ES-I3 (cell line): ENCODE measurements at regions not wholly inside any gene's neighbourhood (a gene's known extent, or its start where the extent isn't known, plus 50 kb on each side); places are given as distances from the start of the nearest gene placed in this dataset.
A peak's percentile ranks its signal among the peaks of the same experiment; 100 is the strongest.

Experiments used
- H3K36me3 ChIP-seq: 2 replicates; pipeline ENCODE4 v1.6.1; 2013; ENCODE audit warnings: mild to moderate bottlenecking, low read length, control low read depth, moderate library complexity; ENCODE audit not compliant: insufficient read depth
- H3K4me1 ChIP-seq: 2 replicates; pipeline ENCODE4 v1.6.1; 2013; ENCODE audit warnings: mild to moderate bottlenecking, control low read depth, low read length; ENCODE audit not compliant: insufficient read depth
- H3K9ac ChIP-seq: 2 replicates; pipeline ENCODE4 v1.6.1; 2013; ENCODE audit warnings: low read depth, mild to moderate bottlenecking, low read length, moderate library complexity
- H3K9me3 ChIP-seq: 2 replicates; pipeline ENCODE4 v1.6.1; 2013; ENCODE audit warnings: mild to moderate bottlenecking, low read length, moderate library complexity; ENCODE audit not compliant: control insufficient read depth, insufficient read depth

DNA sequence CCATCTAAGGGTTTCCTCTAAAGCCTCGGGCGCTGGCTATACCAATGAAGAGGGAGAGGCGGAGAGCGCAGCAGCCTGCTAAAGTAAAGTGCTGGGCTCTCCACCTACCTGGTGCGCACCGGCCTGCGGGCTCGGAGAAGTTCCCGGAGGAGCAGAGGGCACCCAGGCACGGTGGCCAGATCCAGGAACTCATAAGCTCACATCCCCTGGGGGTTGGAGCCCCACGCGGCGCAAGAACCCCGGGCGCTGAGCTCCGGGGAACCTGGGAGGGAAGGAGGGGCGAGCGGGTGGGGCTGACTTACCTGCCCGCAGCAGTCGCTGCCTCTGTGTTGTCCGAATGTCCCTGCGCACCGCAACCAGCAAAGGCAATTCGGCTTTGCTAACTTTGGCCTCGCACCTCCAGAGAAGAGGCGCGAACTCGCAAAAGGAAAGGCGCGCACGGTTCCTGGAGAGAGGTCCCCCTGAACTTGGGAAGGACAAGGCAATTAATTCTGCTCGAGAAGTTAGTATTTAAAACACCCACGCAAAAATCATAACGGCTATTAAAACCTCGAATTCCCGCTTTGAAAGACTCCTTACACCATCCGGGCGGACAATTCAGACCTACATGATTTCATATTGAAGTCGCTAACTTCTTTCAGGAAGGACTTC, 127.6 kb upstream of the C11orf58 start:
- H3K9ac ChIP-seq: peak overlapping the region; percentile 29; the same call in 1 of the 2 replicates
- no peaks in the 10 kb centered on the region for H3K36me3 ChIP-seq
- no peaks in the 10 kb centered on the region; the same call in 1 of the 2 replicates for H3K4me1 ChIP-seq
- no peaks in the 10 kb centered on the region for H3K9me3 ChIP-seq

DNA sequence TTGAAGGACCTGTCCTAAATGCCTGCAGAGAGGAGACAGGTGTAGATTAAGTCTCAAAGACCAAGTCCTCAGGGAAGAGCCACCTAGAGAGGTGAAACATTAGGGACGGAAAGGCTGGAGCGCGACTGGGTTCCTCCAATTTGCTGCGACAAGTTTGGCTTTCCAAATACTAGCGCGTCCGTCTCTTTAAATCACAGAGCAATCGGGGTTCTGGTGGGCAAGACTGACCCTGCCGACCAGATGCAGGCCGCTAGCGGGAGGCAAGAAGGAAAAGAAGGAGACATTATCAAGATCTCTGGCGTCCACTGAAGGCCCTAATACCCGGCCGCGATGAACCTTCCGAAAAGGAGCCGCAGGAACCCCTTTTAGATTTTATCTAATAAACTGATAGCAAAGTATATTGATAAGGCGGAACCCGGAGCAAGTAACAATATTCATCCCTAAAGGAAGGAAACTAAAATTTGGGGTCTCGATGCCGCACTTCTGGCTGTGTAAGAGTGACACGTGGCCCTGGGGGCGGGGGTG, 128.2 kb upstream of the C11orf58 start:
- Histone ChIP-seq H3K4me1 (no peaks in the 10 kb centered on the region; the same call in 1 of the 2 replicates), H3K9me3 (no peaks in the 10 kb centered on the region), H3K36me3 (no peaks in the 10 kb centered on the region), H3K9ac (no peak overlapping the region; the same call in 1 of the 2 replicates)

DNA sequence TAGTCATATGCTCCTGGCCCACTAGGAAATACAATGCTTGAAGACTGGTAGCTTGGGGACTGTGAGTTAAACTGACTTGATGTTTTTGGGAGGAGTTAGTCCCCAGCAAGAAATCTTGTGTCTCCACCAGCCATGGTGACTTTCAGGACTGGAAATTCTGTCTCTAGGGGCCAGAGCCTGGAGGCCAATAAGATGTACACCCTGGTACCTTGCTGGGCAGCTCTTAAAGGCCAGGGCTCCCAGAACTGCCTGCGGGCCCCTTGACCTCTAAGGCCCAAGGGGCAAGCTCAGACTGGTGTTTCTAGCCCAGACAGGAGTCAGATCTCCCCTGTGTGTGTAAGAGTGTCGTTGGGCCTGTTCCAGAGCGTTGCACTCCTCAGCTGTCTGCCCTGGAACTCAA, 128.7 kb upstream of the C11orf58 start:
- no peaks in the 10 kb centered on the region; the same call in 1 of the 2 replicates for H3K4me1 ChIP-seq
- no peaks in the 10 kb centered on the region for H3K9me3 ChIP-seq
- H3K9ac ChIP-seq: no peak overlapping the region
- H3K36me3 ChIP-seq: no peaks in the 10 kb centered on the region

DNA sequence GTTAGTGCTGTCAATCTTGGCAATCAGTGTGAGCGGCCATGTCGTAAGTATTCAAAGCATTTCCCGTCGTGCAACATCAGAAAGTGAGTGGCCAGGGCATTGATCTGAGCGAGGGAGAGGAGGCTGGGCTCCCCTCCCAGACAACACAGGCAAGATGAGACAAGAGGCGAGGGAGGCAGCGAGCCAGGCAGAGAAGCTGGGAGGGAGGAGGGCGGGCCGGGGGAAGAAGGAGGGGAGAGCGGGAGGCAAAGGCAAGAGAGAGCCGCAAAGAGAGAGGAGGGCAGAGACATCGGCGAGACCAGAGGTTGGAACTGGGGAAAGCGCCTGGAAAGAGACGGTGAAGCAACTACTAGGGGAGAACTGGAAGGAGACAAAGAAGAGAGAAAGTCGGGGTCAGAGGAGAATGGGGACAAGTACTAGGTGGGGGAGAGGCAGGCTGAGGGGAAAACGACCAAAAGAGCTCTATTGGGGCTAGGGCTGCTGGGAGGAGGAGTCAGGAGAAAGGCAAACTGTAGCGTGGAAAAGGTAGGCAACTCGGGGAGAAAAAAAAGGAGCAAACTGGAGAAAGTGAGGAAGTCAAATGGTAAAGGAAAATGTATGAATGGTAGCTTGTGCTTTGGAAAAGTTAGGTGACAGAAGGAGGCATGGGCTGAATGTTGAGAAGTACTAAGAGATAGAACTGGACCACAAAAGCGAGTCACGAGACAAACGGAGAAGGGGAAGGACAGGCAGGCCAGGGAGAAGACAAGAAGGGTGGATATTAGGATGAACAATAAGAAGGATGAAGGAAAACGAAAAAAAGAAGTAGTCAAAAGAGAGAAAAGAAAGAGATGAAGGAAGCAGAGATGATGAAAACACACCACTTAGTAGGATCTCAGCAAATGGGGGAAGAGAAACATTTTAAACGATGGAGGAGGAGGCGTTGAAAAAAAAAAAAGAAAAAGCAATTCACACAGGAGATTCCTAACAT, 130.5 kb upstream of the C11orf58 start:
- H3K36me3 ChIP-seq: no peaks in the 10 kb centered on the region
- H3K9ac ChIP-seq: peak overlapping the region; percentile 67; the same call in 1 of the 2 replicates
- H3K4me1 ChIP-seq: no peaks in the 10 kb centered on the region
- H3K9me3 ChIP-seq: no peaks in the 10 kb centered on the region

DNA sequence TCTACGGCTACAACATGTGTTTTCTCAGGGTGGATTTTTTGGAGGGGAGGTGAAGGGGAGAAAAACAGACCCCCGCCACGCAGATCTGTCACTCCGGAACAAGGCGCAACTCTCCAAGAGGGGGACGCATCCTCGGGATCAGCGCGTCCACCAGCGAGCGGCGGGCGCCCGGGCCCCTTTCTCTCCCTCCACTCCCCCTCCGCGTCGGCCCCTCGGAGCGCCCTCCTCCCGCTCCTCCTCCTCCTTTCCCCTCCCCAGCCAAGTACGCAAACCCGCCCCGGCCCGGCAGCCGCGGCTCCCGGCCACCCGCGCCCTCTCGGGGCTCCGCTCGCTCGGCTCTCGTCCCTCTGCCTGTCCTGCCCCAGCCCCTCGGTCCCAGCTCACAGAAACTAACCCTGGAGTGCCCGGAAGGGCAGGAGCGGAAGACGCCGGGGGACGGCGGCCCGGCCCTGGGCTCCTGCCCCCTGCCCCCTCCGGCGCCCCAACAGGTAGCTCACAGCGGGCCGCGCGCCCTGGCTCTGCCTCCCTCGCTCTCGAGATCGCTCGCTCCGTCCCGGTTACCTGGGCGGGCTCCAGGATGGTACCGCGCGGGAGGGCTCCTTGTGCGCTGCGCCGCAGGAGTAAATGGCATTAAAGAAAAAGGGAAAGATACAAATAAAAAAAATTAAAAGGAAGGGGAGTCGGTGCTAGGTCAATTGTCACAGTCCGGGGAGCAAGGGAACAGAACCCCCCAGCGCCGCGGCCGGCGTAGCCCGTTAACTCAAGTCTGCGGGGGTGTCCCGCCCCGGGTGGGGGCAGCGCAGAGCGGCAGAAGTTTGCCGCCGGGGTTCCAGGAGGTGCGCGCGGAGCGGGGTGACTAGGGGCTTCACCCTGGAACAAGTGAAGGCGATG, 131.4 kb upstream of the C11orf58 start:
- H3K36me3 ChIP-seq: no peaks in the 10 kb centered on the region
- H3K4me1 ChIP-seq: no peaks in the 10 kb centered on the region
- H3K9me3 ChIP-seq: no peaks in the 10 kb centered on the region
- H3K9ac ChIP-seq: peak overlapping the region; percentile 67; the same call in 1 of the 2 replicates

DNA sequence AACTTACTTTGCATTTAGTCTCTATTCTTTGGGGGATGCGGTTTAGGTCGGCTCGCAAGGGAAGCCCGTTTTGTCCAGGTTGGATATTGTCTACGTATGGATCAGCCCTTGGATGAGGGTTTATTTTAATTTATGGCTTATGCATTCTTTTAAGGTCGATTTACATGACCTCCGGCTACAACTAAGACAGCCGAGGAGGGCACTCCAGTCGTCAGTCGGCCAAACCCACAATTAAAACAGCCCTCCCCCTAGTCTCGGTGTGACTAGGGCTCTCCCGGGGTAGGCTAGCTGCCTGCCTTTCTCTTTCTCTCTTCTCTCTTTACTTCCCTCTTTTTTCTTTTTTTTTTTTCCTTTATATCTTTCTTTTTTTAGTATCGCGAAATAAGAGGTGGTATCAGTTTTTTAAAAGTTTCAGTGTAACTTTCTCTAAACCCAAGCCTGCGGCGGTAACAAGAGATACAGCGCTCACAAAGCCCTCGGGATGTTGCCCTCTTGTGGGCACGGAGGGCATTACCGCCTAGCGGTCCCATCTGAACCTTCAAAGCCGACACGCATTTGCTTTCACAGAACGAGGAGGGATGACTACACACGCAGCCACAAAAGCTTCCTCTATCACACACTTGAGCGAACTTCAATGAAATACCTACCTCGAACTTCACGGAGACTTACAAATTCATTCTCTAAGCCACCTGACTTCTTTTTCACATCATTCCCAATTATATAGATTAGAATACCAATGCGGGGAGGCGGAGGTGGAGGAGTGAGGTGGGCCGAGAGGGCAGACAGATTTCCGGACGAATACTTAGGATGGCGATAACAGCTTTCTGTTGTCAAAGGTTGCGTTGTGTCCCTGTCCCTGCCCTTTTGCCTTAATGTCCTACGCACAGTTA, 132.3 kb upstream of the C11orf58 start:
- Histone ChIP-seq H3K9ac (peak overlapping the region; percentile 67; the same call in 1 of the 2 replicates), H3K9me3 (no peaks in the 10 kb centered on the region), H3K36me3 (no peaks in the 10 kb centered on the region), H3K4me1 (no peaks in the 10 kb centered on the region)

DNA sequence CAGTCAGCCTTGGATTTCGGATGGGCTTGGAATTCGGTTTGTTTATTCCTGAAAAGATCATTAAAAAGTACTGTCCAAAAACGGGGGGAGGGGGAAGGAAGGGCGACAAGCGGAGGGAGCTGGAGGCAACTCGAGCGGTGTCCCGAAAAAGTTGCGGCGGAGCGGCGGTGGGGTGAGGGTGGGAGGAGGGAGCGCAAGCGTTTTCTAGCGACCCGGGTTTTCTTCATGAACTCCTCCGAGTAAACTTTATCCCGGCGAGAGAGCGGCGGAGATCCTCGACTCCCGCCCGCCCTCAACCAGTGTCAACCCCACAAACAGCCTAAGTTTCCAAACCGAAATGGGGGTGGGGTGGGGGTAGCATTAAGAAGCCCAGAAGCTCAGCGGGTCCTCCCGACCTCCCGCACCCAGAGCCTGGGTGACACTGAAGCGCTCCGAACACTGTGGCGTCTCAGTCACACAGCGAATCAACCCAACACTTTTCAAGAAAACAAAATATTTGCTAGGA, 133.0 kb upstream of the C11orf58 start:
- Histone ChIP-seq H3K9ac (peak overlapping the region; percentile 67; the same call in 1 of the 2 replicates), H3K9me3 (no peaks in the 10 kb centered on the region), H3K36me3 (no peaks in the 10 kb centered on the region), H3K4me1 (no peaks in the 10 kb centered on the region)

DNA sequence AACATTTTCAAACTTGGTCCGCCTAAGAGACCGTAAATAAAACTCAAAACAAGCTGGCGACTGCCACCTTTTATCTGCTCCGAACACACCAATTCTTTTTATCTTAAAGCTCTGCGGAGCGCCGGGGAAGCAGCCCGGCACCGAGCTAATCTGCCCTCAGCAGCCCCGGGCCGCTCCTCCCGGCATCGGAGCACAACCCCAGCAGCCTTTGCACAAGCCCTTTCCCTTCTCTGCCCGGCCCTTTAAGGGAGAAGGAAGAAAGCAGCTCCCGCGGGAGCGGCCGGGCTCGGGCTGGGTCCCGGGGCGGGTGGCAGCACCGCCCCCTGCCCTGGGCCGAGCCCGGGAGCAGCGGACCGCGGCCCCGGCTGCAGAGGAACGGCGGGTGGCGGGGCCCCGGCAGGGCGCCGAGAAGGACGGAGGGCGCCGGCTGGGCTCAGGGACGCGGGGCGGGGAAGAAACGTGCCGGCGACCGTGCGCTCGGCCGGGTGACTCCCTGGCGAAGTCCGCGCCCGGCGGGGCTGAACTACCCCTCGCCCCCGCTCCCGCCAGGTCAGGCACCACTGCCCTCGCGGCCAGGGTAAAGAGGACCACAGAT, 133.6 kb upstream of the C11orf58 start:
- Histone ChIP-seq H3K9me3 (no peaks in the 10 kb centered on the region), H3K9ac (peak overlapping the region; percentile 67; the same call in 1 of the 2 replicates)

DNA sequence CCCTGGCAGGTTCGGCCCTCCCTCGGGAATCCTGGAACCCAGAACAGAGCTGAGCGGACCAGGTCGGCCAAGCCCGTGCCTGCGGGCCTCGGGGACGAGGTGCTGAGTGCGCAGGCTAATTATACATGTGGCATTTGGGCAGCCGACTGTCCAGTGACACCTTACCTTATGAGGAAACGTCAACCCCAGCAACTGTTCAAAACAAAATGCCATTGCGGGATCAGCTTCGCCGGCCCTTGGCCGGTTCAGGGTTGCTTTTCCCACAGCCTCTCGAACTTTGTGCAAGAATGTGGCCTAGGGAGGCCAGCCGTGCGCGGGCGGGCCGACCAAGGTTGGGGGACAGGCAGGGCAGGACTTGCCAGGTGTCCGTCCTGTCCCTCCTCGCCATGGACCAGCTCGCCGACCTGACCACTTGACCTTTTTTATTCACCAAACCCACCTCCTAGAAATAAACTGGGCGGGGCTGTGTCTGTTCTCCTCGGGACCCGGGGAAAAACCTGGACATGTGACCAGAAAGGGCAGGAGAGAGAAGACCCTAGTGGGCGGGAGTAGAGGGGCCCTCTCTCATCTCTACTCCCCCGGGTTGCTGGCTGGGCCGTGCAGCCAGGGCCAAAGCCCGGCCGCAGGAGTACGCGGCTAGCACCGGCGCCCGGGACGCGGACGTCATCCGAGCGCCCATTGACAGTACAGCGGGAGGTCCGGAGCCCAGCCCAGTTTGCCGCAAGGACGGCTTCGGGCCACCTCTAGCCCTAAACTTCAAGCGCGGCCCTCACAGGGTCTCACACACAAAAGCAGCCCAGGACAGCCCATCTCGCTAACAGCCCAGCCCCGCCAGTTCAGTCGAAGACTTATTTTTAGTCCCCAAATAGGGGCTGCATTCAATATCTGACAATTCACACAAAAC, 134.3 kb upstream of the C11orf58 start:
- Histone ChIP-seq H3K9me3 (no peaks in the 10 kb centered on the region), H3K4me1 (no peaks in the 10 kb centered on the region), H3K9ac (peak overlapping the region; percentile 67; the same call in 1 of the 2 replicates), H3K36me3 (no peaks in the 10 kb centered on the region)

More for the DNA sequence above, 133.6 kb upstream of the C11orf58 start:
- no peaks in the 10 kb centered on the region for H3K36me3 ChIP-seq
- no peaks in the 10 kb centered on the region for H3K4me1 ChIP-seq

DNA sequence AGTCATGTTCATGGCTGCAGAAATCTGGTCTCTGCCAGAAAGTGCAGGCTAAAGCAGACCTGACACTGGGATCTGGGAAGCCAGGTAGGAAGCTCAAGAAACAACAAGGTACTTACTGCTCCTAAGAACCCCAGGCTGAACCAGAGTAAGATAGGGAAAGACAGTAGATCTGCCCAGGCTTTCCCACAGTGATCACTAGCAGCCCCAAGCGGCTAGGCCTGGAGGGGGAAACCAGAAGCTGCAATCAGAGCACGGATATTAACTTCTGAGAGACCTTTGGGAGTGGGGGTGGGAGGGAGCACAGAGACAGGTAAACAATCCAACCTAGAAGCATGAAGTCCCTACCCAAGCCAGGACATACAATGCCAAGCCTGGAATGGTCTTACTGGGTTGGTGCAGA, 135.2 kb upstream of the C11orf58 start:
- no peaks in the 10 kb centered on the region for H3K9me3 ChIP-seq

DNA sequence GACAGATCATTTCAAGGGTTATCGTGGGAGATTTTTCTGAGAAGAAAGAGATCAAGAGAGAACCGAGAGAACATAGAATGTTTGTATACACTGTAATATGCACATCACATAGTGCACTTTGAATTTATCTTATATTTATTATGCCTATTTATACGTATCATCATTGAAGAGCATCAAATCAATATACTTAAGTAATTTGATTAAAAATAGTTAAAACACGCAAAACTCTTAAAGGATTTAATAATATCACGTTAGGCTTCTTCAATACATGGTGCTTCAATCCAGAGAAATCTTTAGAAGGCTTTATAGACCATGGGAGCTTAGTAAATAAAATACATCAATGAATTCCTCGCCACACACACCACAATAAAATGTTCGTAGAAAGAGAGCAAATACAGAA, 139.5 kb upstream of the C11orf58 start:
- H3K9me3 ChIP-seq: no peaks in the 10 kb centered on the region
- H3K9ac ChIP-seq: no peak overlapping the region
- H3K36me3 ChIP-seq: no peaks in the 10 kb centered on the region
- H3K4me1 ChIP-seq: no peaks in the 10 kb centered on the region

More for the DNA sequence above, 135.2 kb upstream of the C11orf58 start:
- H3K9ac ChIP-seq: no peak overlapping the region
- H3K4me1 ChIP-seq: no peaks in the 10 kb centered on the region
- H3K36me3 ChIP-seq: no peaks in the 10 kb centered on the region

DNA sequence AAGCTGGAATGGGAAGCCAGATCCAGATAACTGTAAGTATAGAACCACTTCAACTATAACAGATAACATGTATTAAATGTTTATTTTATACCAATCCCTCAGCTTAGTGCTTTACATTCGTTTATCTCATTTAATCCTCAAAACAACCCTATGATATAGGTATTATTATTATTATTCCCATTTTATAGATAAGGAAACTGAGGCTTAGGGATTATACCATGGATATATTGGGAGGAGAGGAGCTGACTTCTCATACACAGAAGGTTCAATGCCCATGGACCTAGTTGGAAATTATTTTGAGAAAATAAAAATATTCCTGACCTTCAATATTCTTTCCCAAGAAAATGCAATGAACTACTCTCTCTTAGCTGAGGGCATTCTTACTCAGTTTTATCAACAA, 140.4 kb upstream of the C11orf58 start:
- Histone ChIP-seq H3K36me3 (no peaks in the 10 kb centered on the region), H3K9me3 (no peaks in the 10 kb centered on the region), H3K4me1 (no peaks in the 10 kb centered on the region), H3K9ac (no peak overlapping the region)
